PC-3 (cell line): ENCODE measurements at regions not wholly inside any gene's neighbourhood (a gene's known extent, or its start where the extent isn't known, plus 50 kb on each side); places are given as distances from the start of the nearest gene placed in this dataset.

Experiments used
- ATAC-seq: fragments of 200-7000 bp; cut with Tn5 transposase; 2 replicates; pipeline ENCODE4 v1.9.1; 2020; ENCODE audit warnings: mild to moderate bottlenecking, moderate library complexity
- BruUV-seq: library from RNA; stranded (reverse); fragments of 400-500 nt; replicated peaks from 2 replicates; lab custom pipeline; 2021; lab: Mats Ljungman, UMichigan
- CTCF ChIA-PET: fragments of 300-600 bp; sonication (Branson Sonifier 250); formaldehyde crosslinking; loops from one replicate; lab custom pipeline; 2022; ENCODE audit warnings: antibody characterized with exemption; lab: Charles Lee
- POLR2A ChIA-PET: fragments of 300-600 bp; sonication (Branson Sonifier 250); formaldehyde crosslinking; loops from one replicate; lab custom pipeline; 2022; ENCODE audit warnings: antibody characterized with exemption; ENCODE audit not compliant: unreplicated experiment; lab: Charles Lee
- DNase-seq: peaks from one replicate; pipeline ENCODE4 v3.0.0-alpha.2; 2015
- H2AFZ ChIP-seq: fragments of 300-600 bp; sonication (generic); 2 replicates; pipeline ENCODE4 v1.6.0; 2016; ENCODE audit warnings: antibody characterized with exemption, low read length
- H3F3A ChIP-seq: fragments of 300-600 bp; sonication (generic); one replicate; pipeline ENCODE4 v1.6.0; 2017; ENCODE audit warnings: antibody characterized with exemption, low read length, control low read depth, mild to moderate bottlenecking; ENCODE audit not compliant: unreplicated experiment
- H3K27ac ChIP-seq: fragments of 300-600 bp; sonication (generic); 2 replicates; pipeline ENCODE4 v1.5.1; 2016; ENCODE audit warnings: mild to moderate bottlenecking, low read length
- H3K27me3 ChIP-seq: fragments of 300-600 bp; sonication (generic); 2 replicates; pipeline ENCODE4 v1.6.1; 2016; ENCODE audit warnings: low read length, mixed read lengths
- H3K36me3 ChIP-seq: fragments of 300-600 bp; sonication (generic); 2 replicates; pipeline ENCODE4 v1.6.1; 2016; ENCODE audit warnings: low read depth, mixed run types, low read length, mixed read lengths
- H3K4me1 ChIP-seq: fragments of 300-600 bp; sonication (generic); 2 replicates; pipeline ENCODE4 v1.5.1; 2016; ENCODE audit warnings: low read length; ENCODE audit not compliant: insufficient read depth
- H3K4me2 ChIP-seq: fragments of 300-600 bp; sonication (generic); 2 replicates; pipeline ENCODE4 v1.6.0; 2016; ENCODE audit warnings: low read length
- H3K4me3 ChIP-seq: fragments of 300-600 bp; sonication (generic); 2 replicates; pipeline ENCODE4 v1.5.1; 2016; ENCODE audit warnings: mild to moderate bottlenecking, low read length, mixed read lengths
- H3K79me2 ChIP-seq: fragments of 300-600 bp; sonication (generic); 2 replicates; pipeline ENCODE4 v1.6.1; 2017; ENCODE audit warnings: low read length, mixed read lengths
- H3K9ac ChIP-seq: fragments of 300-600 bp; sonication (generic); 2 replicates; pipeline ENCODE4 v1.6.0; 2016; ENCODE audit warnings: mild to moderate bottlenecking, low read length
- H3K9me2 ChIP-seq: fragments of 300-600 bp; sonication (generic); replicated peaks from 2 replicates; pipeline ENCODE4 v1.6.1; 2016; ENCODE audit warnings: mixed run types, low read length, mixed read lengths
- H3K9me3 ChIP-seq: fragments of 300-600 bp; sonication (generic); 2 replicates; pipeline ENCODE4 v1.6.1; 2016; ENCODE audit warnings: low read length, mixed read lengths
- H4K20me1 ChIP-seq: fragments of 300-600 bp; sonication (generic); 2 replicates; pipeline ENCODE4 v1.6.1; 2016; ENCODE audit warnings: low read length, mixed read lengths
- EZH2 ChIP-seq: fragments of 300-600 bp; sonication (generic); IDR thresholded peaks from one replicate; pipeline ENCODE4 v1.6.1; 2017; ENCODE audit warnings: antibody characterized with exemption, mild to moderate bottlenecking, low read length; ENCODE audit not compliant: unreplicated experiment
- EZH2phosphoT487 ChIP-seq: fragments of 300-600 bp; sonication (generic); IDR thresholded peaks from 2 replicates; pipeline ENCODE4 v1.6.1; 2018; ENCODE audit warnings: mild to moderate bottlenecking, antibody characterized with exemption, low read length, borderline replicate concordance
- intact Hi-C: fragments of 100-400 bp; cut with micrococcal nuclease; formaldehyde crosslinking; loops from 2 replicates; pipeline ENCODE4 v1.9.0; 2023
- TF ChIP-seq, protein P1 (sequence below): fragments of 300-600 bp; sonication (generic); conservative IDR thresholded peaks from 2 replicates; pipeline ENCODE4 v1.5.1; 2017; ENCODE audit warnings: antibody characterized with exemption, low read depth, mild to moderate bottlenecking, low read length

DNA sequence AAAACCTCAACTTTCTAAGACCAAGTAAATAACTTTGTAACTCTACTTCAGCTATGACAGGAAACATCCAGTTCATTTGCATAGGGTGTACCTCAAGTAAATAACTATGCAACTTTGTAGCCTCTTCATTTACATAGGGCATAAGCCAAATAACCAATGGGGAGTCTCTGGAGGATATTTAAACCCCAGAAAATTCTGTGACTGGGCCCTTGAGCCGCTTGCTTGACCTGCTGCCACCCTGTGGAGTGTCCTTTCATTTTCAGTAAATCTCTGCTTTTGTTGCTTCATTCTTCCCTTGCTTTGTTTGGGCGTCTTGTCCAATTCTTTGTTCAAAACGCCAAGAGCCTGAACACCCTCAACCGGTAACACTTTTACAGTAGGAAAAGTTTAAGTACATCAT is 1112.7 kb upstream of the NRXN1 start:
- TF ChIP-seq, protein P1, sequence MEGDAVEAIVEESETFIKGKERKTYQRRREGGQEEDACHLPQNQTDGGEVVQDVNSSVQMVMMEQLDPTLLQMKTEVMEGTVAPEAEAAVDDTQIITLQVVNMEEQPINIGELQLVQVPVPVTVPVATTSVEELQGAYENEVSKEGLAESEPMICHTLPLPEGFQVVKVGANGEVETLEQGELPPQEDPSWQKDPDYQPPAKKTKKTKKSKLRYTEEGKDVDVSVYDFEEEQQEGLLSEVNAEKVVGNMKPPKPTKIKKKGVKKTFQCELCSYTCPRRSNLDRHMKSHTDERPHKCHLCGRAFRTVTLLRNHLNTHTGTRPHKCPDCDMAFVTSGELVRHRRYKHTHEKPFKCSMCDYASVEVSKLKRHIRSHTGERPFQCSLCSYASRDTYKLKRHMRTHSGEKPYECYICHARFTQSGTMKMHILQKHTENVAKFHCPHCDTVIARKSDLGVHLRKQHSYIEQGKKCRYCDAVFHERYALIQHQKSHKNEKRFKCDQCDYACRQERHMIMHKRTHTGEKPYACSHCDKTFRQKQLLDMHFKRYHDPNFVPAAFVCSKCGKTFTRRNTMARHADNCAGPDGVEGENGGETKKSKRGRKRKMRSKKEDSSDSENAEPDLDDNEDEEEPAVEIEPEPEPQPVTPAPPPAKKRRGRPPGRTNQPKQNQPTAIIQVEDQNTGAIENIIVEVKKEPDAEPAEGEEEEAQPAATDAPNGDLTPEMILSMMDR = peak; percentile 35; the same call in 1 of the 2 replicates
- no peak for TF ChIP-seq EZH2
- BruUV-seq = no TSS peak
- CTCF ChIA-PET = no interaction called here
- no peak overlapping the region for H2AFZ ChIP-seq
- H3K9me2 ChIP-seq = no peaks in the 10 kb centered on the region
- H3K4me1 ChIP-seq = peaks cover 4% of the 10 kb centered on the region; the same call in 1 of the 2 replicates
- no peak overlapping the region for H3K4me2 ChIP-seq
- POLR2A ChIA-PET = no interaction called here
- H3K9me3 ChIP-seq = no peaks in the 10 kb centered on the region
- H3K79me2 ChIP-seq = no peaks in the 10 kb centered on the region
- H3K27me3 ChIP-seq = no peaks in the 10 kb centered on the region
- ATAC-seq = no peak
- H3K27ac ChIP-seq = no peak overlapping the region
- H3K4me3 ChIP-seq = no peak overlapping the region
- H4K20me1 ChIP-seq = no peaks in the 10 kb centered on the region
- H3K9ac ChIP-seq = no peak overlapping the region
- no peak for DNase-seq
- H3K36me3 ChIP-seq = no peaks in the 10 kb centered on the region
- H3F3A ChIP-seq = no peaks in the 10 kb centered on the region
- intact Hi-C loops = loop anchor here (5.0 kb wide), 1 partner anchor 147 kb away; no protein-coding TSS in a partner anchor

DNA sequence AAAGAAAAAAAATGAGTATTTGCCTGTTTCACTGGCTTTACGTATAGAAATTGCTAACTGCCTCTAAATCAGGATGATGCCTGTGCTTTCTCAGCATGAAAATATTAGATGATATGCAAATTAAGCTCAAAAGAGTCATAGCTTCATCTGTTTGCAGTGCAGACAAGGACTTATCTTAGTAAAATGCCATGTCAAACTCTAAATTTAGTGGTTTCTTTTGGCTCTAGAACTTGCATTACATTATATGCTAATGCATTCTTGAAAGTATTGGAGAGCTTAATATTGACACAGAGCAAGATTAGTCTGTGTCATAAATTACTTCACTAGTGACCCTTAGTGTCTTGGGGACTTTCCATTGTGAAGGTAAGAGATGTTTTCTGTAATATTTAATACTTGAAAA is 1109.1 kb upstream of the NRXN1 start:
- POLR2A ChIA-PET = no interaction called here
- Histone ChIP-seq H3K9me3 (no peaks in the 10 kb centered on the region), H3K9me2 (no peaks in the 10 kb centered on the region), H3K4me2 (no peak overlapping the region), H3K27me3 (no peaks in the 10 kb centered on the region), H2AFZ (no peak overlapping the region), H3K27ac (no peak overlapping the region), H3K79me2 (no peaks in the 10 kb centered on the region), H3K4me1 (no peaks in the 10 kb centered on the region), H3K36me3 (no peaks in the 10 kb centered on the region), H4K20me1 (no peaks in the 10 kb centered on the region), H3K4me3 (no peak overlapping the region), H3K9ac (no peak overlapping the region), H3F3A (no peaks in the 10 kb centered on the region)
- ATAC-seq = no peak
- CTCF ChIA-PET = no interaction called here
- no peak for DNase-seq
- BruUV-seq = no TSS peak
- no peak for TF ChIP-seq EZH2phosphoT487
- TF ChIP-seq, protein P1 = no peak
- no peak for TF ChIP-seq EZH2
- intact Hi-C loops = loop anchor here (5.0 kb wide), 1 partner anchor 144 kb away; no protein-coding TSS in a partner anchor

DNA sequence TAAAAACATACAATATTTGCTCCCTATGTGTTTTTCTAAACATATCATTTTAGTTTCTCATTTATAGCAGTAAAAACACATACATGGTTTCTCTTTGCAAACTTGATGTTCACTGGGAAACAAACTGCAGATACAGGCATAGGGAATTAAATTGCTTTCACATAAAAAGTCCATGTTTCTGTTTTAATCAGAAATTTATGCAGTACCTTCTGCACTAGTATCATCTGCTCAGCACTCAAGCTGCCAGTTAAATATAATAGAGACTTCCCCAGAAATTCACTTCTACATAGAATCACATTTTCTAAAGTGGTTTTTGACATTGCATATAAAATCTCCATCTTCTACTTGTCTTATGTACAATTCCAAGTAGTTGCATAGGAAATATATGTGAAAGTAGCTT is 1107.3 kb upstream of the NRXN1 start:
- no peak for DNase-seq
- Histone ChIP-seq H3K4me3 (no peak overlapping the region), H3K27me3 (no peaks in the 10 kb centered on the region), H3K36me3 (no peaks in the 10 kb centered on the region), H2AFZ (no peak overlapping the region), H3K4me1 (no peaks in the 10 kb centered on the region), H3K79me2 (no peaks in the 10 kb centered on the region), H4K20me1 (no peaks in the 10 kb centered on the region), H3F3A (no peaks in the 10 kb centered on the region), H3K9me3 (no peaks in the 10 kb centered on the region), H3K4me2 (no peak overlapping the region), H3K9me2 (no peaks in the 10 kb centered on the region), H3K27ac (no peak overlapping the region), H3K9ac (no peak overlapping the region)
- ChIA-PET POLR2A (no interaction called here), CTCF (no interaction called here)
- ATAC-seq = no peak
- BruUV-seq = no TSS peak
- TF ChIP-seq EZH2 (no peak), EZH2phosphoT487 (no peak)
- TF ChIP-seq, protein P1 = no peak
- intact Hi-C loops = no loop called here
